ENCODE measurements at regions not wholly inside any gene's neighbourhood (a gene's known extent, or its start where the extent isn't known, plus 50 kb on each side); places are given as distances from the start of the nearest gene placed in this dataset.
"Not testable (repeated sequence)": the region's sequence is repeated elsewhere in the genome, so short reads cannot be mapped to it uniquely, and the experiment has no call there.

- no peak for DNase-seq
These were observed 678.8 kb upstream of the NRP1 start for GRCh38 chr10:34013235-34013634.

GRCh38 chr10:34010891-34011290 is 676.4 kb upstream of the NRP1 start:
- peak; percentile 80 for DNase-seq

DNA sequence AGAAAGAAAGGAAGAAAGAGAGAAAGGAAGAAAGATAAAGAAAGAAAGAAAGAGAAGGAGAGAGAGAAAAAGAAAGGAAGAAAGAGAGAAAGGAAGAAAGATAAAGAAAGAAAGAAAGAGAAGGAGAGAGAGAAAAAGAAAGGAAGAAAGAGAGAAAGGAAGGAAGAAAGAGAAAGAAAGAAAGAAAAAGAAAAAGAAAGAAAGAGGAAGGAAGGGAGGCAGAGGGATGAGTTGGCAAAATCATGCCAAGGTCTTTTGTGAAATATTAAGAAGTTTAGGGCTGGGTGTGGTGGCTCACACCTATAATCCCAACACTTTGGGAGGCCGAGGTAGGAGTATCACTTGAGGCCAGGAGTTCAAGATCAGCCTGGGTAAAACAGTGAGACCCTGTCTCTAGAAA is 675.8 kb upstream of the NRP1 start:
- not testable (repeated sequence) for DNase-seq

- no peak for DNase-seq
These were observed 674.2 kb upstream of the NRP1 start for GRCh38 chr10:34008656-34009055.

GRCh38 chr10:34006471-34006870 is 672.0 kb upstream of the NRP1 start:
- no peak for DNase-seq

DNA sequence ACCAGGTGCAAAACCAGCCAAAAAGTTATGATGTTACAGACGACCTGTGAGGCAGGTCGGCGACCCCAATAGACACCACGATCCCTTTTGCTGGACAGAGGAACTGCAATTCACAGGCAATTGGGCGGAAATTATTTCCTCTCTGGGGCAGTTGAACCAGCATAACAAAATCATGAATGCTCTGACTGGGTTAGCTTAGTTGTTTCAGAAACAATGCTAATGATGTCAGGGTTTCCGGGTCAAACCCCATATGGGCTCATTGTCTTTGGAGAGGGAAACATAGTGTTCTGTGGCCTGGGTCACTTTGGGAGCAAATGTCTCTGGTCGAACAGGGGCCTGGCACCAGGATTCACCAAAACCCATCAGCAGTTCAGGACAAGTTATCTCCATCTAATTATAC is 669.1 kb upstream of the NRP1 start:
- DNase-seq: no peak

DNA sequence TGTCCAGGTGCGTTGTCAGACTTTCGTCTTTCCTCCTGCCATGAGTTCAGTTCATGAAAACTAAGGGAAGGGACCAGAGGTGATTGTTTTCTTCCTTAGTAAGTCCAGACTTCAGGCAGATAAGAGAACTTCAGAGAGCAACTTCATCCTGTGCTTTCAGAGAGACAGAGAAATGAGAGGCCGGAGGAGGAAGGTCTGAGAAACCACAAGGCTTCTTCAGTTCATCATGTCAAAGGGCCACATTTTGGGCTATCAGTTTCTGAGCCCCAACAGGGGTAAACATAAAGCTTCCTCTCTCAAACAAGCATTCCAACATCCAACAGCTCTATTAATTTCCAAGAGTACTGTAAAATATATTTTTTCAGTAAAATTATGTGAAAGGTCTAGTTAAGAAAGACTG is 668.4 kb upstream of the NRP1 start:
- DNase-seq: no peak

DNA sequence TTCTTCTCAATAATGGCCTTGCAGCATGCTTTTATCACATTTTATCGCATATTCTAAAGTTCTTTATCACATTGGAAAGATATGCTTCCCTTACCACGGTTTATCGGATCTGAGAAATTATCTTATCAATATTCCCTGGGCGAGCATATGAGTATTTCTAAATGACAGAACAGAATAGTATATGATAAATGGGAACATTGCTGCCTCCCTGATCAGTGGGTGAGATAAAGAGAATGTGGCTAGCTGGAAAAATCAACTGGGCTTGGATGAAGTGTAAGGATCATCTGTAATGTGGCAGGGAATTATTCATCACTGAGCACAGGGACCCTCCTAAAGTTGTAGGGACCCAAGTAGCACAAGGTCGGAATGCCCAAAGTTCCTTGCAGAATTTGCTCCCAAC is 667.4 kb upstream of the NRP1 start:
- DNase-seq: no peak

DNA sequence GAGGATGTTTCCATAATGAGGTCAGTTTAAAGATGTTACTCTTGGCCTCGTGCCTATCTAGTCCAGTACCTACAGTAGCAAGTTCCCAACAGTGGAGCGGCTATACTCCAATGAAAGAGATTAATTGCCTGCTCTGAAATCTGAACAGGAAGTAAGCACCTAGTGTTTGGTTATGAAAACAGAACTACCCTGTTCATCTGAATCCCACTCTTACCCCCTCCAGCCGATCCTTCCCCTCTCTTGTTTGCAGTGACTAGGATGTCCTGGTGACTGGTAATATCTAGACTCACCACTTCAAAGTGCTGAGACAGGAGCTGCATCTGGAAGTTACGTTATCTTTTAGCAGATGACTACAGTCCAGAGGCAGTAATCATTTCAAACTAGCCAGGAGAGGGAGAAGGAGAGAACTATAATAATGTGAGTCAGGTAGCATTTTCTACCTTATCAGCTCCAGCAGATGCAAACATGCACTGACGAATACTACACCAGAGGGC is 666.7 kb upstream of the NRP1 start:
- peak; percentile 10 for DNase-seq

DNA sequence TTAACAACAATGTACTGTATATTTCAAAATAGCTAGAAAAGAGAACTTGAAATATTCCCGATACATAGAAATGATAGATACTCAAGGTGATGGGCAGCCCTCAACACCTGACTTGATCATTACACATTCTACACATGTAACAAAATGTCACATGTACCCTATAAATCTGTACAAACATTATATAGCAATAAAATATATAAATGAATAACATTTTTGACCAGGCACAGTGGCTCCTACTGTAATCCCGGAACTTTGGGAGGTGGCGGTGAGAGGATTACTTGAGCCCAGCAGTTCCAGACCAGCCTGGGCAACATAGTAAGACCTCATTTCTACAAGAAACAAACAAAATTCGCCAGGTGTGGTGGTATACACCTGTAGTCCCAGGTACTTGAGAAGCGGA is 659.5 kb upstream of the NRP1 start:
- no peak for DNase-seq

GRCh38 chr10:33991924-33992323 is 657.5 kb upstream of the NRP1 start:
- DNase-seq: no peak

DNA sequence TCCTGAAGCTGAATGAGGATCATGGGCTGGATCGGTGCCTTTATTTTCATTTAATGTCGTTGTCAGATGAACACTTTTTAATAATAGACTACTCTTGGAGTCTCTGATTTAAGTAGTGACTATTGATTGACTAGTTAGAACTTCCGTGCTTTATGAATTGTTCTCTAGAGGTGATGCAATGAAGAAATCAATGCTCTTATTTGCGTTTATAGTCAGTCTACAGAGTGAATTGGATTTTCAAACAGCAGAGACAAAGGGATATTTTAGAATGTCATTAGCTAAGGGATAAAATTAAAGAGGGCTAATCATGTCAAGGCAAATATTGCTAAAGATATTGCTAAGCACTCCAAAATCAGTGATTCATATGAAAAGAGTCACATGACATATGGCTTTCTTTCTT is 652.0 kb upstream of the NRP1 start:
- no peak for DNase-seq

DNA sequence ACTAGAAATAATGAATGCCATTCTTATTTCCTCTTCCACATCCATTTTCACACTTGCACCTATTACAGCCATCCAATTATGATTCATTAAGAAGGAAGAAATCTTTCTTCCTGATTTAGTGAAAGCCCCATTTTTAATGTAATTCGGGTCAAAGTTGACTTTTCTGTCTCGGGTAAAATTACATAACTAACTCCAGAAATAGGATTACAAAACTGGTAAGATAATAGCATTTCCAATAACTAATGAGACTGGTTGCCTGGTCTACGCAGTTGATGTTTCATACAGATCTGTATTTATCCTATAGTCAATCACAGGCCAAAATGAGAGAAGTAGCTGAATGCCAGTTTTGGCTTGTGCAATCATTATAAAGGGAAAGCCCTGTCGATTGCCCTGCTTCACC is 651.5 kb upstream of the NRP1 start:
- no peak for DNase-seq

- no peak for DNase-seq
These were observed 648.5 kb upstream of the NRP1 start for GRCh38 chr10:33982995-33983394.

GRCh38 chr10:33981301-33981700 is 646.8 kb upstream of the NRP1 start:
- no peak for DNase-seq

- DNase-seq: no peak
These were observed 644.7 kb upstream of the NRP1 start for GRCh38 chr10:33979195-33979594.

- DNase-seq: no peak
These were observed 641.0 kb upstream of the NRP1 start for GRCh38 chr10:33975481-33975880.

- DNase-seq: no peak
These were observed 640.6 kb upstream of the NRP1 start for GRCh38 chr10:33974976-33975478.

DNA sequence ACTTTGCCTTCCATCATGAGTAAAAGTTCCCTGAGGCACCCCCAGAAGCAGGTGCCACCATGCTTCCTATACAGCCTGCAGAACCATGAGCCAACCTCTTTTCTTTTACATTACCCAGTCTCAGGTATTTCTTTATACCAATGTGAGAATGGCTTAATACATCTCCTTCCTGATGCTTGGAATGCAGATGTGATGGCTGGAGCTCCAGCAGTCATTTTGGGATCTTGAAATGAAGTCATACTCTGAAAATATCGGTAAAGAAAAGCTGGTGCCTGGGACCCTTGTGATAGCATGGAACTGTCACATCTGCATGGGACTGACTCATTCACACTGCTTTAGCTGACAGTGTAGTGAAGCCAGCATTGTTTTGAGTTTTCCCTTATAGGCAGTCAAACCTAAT is 634.5 kb upstream of the NRP1 start:
- DNase-seq: no peak

GRCh38 chr10:33967606-33968120 is 633.2 kb upstream of the NRP1 start:
- no peak for DNase-seq

DNA sequence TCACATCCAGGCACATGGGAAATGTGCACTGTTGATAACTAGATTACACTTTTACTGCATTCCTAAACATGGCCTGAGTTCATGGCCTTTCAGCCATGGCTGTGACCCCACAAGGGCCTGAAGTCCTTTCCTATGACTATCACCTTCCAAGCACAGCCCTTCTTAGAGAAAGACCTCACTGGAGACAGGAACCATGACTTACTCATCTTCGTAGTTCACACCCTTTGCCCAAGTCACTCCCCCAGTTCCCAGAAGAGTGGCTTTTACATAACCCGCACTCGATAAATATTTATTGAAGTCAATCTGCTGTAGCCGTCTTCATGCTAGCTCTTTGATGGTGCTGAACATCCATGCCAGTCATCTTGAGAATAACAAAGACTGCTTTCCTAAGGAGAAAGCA is 632.5 kb upstream of the NRP1 start:
- DNase-seq: no peak

DNA sequence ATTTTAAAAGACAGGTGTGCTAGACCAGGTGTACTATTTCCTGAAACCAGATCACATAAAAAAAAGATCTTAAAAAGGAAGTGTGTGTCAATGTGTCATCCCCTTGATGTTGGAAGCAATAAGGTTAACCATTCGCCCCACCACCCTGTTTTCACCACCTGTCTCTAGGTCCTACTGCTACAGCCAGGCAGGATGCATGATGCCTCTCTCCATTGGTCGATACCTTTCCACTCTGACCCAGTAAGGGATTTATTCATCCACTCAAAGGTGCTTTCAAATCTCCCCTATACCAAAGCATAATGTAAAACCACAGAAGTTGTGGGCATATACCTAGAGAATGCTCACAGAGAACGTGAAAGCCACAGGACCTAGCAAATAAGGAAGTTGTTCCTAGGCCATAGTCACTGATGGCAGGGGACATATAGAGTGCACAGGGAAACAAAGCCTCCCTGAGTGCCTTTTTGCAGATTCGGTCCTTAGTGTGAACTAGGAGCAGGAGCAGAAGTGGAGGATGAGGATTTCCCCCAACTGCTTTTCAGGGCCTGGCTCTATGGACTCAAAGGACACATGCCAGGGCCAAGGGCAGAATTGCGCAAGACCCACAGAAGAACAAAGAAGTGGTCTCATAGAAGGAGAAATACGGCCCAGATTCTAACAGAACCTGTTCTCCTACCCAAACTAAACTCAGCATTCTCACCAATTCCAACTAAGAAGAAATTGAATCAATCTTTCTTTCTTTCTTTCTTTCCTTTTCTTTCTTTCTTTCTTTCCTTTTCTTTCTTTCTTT is 631.5 kb upstream of the NRP1 start:
- peak; percentile 12 for DNase-seq

DNA sequence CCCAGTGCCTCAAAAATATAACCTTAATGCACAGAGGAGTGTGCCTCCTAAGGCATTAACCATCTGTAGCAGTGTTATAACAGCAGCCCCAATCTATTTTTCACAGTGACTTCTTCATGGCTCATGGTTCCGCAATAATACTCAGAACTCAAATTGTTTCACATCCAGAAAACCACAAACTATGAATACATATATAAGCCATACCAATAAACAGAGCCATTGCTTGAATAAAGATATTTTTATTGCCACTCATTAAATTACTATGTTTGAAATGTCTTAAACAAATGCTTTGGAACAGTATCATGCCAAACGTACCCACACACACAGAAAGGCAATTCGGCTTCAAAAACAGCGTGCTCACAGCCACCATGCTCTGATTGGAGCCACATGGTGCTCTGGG is 629.3 kb upstream of the NRP1 start:
- no peak for DNase-seq

DNA sequence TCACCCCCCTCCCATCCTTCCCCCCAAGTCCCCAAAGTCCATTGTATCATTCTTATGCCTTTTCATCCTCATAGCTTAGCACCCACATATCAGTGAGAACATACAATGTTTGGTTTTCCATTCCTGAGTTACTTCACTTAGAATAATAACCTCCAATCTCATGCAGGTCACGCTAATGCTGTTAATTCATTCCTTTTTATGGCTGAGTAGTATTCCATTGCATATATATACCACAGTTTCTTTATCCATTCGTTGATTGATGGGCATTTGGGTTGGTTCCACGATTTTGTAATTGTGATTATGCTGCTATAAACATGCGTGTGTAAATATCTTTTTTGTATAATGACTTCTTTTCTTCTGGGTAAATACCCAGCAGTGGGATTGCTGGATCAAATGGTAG is 621.9 kb upstream of the NRP1 start:
- not testable (repeated sequence) for DNase-seq

- DNase-seq: no peak
These were observed 621.2 kb upstream of the NRP1 start for GRCh38 chr10:33955676-33956075.

Data from hematopoietic multipotent progenitor cell treated with erythropoietin and hydrocortisone succinate and interleukin-3 and kit ligand, for 4 days (in vitro differentiated cells).